ENCODE measurements at regions not wholly inside any gene's neighbourhood (a gene's known extent, or its start where the extent isn't known, plus 50 kb on each side); places are given as distances from the start of the nearest gene placed in this dataset.

DNA sequence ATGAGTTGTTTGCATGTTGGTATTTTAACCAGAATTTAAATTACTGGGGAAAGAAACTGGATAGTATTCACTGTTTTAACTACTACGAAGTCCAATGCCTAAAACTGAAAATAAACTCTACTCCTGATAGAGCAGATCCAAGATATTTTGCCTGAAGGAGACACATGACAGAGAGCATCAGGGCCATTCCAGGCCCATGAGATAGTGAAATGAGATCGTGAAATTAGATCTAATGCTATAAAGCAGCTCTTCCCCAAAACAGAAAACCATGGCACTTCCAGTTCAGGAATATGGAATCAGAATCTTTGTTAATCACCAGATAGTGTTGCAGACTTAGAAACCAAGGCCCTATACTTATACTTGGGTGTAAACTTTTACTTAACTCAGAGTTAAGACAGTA, 124.3 kb upstream of the CACNA2D1 start:
- no peak overlapping the region for H3K27ac Mint-ChIP-seq
- no peaks in the 10 kb centered on the region for H3K36me3 Mint-ChIP-seq (ENCODE audit: low read depth)
- no peak overlapping the region for H3K4me3 Mint-ChIP-seq
- H3K4me1 Mint-ChIP-seq (ENCODE audit: low read depth): no peaks in the 10 kb centered on the region
- no peaks in the 10 kb centered on the region for H3K9me3 Mint-ChIP-seq
- H3K27me3 Mint-ChIP-seq (ENCODE audit: low read depth): no peaks in the 10 kb centered on the region
- no peak for DNase-seq (ENCODE audit: low spot score)

DNA sequence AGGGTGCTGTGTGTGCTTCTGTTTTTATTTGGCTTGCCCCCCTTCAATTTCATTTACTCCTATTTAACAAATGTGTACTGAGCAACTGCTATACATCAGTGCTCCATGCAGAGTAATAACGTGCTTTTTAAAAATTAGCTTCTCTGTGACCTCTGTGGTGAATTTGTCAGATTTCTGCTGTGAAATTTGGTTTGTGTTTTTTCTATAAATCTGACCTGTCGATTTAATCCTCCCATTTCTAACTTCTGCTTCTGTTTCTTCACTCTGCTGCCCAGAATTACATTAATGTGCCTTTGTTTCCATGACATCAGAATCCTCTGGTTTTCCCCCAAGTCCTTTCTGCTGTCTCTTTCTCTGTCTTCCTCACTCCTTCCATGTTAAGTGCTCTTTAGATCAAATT, 123.8 kb upstream of the CACNA2D1 start:
- DNase-seq (ENCODE audit: low spot score): no peak
- no peak overlapping the region for H3K4me3 Mint-ChIP-seq
- H3K4me1 Mint-ChIP-seq (ENCODE audit: low read depth): no peaks in the 10 kb centered on the region
- no peaks in the 10 kb centered on the region for H3K27me3 Mint-ChIP-seq (ENCODE audit: low read depth)
- no peak overlapping the region for H3K27ac Mint-ChIP-seq
- no peaks in the 10 kb centered on the region for H3K9me3 Mint-ChIP-seq
- no peaks in the 10 kb centered on the region for H3K36me3 Mint-ChIP-seq (ENCODE audit: low read depth)

DNA sequence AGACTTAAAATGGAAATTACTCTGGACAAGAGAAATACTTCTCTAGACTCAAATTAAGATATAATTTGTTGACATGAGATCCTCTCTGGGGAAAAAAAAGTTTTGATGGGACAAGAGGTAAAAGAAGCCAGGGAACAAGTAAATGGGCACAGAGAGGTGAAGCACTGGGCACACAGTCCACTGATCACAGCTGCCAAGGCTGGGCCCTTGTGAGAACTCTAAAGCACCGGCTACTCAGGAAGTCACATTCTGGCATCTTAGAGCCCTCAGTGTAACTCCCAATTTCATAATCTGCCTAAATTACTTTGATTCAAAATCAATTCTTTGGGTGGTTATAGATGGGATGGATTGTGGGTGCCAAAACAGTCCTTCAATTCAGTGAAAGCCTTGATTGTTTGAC, 123.2 kb upstream of the CACNA2D1 start:
- Mint-ChIP-seq H3K27me3 (ENCODE audit: low read depth) (no peaks in the 10 kb centered on the region), H3K27ac (no peak overlapping the region), H3K9me3 (no peaks in the 10 kb centered on the region), H3K4me3 (no peak overlapping the region), H3K4me1 (ENCODE audit: low read depth) (no peaks in the 10 kb centered on the region), H3K36me3 (ENCODE audit: low read depth) (no peaks in the 10 kb centered on the region)
- DNase-seq (ENCODE audit: low spot score): no peak

DNA sequence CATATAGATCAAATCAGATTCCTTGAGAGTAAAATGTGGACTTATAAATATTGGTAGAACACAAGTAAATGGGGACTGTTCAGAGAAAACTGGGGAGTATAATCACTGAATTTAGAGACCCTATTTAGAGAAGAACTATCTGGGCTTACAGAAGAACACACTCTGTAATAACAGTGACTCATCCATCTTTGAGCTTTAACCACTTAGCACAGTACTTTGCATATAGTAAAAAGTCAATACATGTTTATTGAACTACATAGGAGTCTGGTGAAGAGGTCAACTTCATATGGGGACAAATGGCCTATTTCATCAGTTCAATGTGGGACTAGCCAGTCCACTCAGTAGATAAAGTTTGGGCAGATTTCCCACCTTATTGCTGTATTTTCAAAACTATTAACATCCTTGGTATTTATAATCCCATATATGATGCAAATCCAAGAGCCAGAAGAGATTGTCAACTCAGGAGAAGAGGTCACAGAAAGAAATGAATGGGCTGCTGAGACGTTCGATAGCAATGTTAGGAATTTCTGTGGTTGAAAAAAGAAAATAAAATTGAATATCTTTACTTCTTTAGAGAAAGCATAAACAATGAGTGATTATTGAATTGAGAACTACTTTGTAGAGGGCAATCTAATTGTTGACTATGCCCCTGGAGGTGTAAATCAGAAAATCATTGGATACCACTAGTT, 119.3 kb upstream of the CACNA2D1 start:
- H3K36me3 Mint-ChIP-seq (ENCODE audit: low read depth): no peaks in the 10 kb centered on the region
- H3K4me1 Mint-ChIP-seq (ENCODE audit: low read depth): no peaks in the 10 kb centered on the region
- no peak overlapping the region for H3K27ac Mint-ChIP-seq
- no peaks in the 10 kb centered on the region for H3K27me3 Mint-ChIP-seq (ENCODE audit: low read depth)
- DNase-seq (ENCODE audit: low spot score): no peak
- H3K9me3 Mint-ChIP-seq: no peaks in the 10 kb centered on the region
- no peak overlapping the region for H3K4me3 Mint-ChIP-seq

DNA sequence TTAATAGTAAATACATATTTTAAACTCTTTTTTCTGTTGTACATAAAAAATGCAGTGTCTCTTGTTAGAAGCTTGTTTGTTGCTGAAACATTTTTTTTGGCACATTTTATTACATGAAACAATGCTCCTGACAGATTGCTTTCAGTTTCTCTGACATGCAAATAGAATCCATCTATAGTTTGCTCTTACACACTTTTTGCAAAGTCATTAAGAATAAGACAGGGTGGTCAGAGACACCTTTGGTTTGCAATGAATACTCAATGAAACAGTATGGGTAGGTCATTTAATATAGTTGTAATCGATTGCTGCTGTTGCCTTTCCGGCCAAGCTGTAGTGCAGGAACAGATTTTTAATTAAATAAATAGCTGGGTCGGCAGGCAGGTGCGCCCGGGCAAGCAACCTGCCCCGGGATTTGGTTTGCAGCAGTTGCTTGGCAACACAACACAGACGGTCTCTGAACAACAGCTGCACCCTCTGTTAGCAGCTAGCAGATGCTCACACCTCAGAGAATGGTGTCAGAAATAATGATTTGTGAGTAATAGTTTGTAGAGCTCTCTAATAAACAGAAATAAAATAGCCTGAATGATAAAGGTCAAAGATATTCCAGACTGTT, 115.7 kb upstream of the CACNA2D1 start:
- no peaks in the 10 kb centered on the region for H3K27me3 Mint-ChIP-seq (ENCODE audit: low read depth)
- H3K36me3 Mint-ChIP-seq (ENCODE audit: low read depth): no peaks in the 10 kb centered on the region
- no peak overlapping the region for H3K4me3 Mint-ChIP-seq
- no peak for DNase-seq (ENCODE audit: low spot score)
- H3K9me3 Mint-ChIP-seq: no peaks in the 10 kb centered on the region
- H3K27ac Mint-ChIP-seq: no peak overlapping the region
- no peaks in the 10 kb centered on the region for H3K4me1 Mint-ChIP-seq (ENCODE audit: low read depth)

DNA sequence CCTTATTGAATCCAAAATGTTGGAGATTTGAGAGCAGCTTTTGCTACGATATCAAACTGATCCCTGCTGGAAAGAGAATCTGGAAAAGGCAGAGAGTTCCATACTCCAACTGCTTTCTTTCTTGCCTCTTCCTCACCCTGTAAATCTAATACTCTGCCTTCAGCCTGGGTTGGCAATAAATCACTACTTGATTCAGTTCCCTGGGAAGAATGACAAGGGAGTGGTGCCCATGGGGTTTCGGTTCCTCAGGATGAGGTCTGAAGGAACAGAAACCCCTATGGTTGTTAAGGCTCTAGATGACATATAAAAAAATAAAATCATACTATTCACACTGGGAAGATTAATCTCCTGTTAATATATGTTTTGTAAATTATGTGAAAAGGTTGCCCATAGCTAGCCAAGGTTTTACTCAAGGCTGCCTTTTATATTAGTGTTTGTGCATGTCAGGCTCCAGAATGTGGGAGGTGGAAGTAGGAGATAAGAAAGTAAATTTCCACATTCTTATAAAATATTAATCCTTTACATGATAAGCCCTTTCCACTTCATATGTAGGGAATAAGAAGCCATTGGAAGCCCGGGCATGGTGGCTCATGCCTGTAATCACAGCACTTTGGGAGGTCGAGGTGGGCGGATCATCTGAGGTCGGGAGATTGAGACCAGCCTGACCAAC, 106.2 kb upstream of the CACNA2D1 start:
- no peaks in the 10 kb centered on the region for H3K4me1 Mint-ChIP-seq (ENCODE audit: low read depth)
- H3K27ac Mint-ChIP-seq: no peak overlapping the region
- H3K4me3 Mint-ChIP-seq: no peak overlapping the region

DNA sequence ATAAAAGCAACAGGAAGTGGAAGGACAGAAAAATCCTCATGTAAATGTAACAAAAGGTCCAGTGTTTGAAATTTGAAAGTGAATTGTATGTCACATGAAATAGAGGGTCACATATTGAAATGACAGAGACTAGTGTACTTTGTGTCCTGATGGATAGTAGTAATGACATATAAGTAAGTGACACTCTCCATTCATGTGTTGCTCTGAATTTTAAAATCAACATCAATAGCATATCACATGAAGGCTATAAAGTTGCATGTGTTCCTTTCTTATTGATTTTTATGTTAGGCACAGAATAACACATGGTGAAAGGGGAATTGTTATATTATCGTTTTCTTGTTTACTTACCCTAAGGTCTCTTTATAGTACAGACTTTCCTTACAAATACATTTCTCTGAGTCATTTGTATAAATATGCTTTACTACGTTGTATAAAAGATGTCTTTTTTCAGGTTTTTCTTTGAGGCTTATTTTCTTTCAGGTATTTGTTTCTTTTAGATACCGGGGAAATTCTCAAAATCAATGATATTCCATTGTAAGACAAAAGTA, 104.6 kb upstream of the CACNA2D1 start:
- no peak overlapping the region for H3K4me3 Mint-ChIP-seq
- no peaks in the 10 kb centered on the region for H3K4me1 Mint-ChIP-seq (ENCODE audit: low read depth)
- no peaks in the 10 kb centered on the region for H3K36me3 Mint-ChIP-seq (ENCODE audit: low read depth)
- no peaks in the 10 kb centered on the region for H3K27me3 Mint-ChIP-seq (ENCODE audit: low read depth)
- no peak overlapping the region for H3K27ac Mint-ChIP-seq
- H3K9me3 Mint-ChIP-seq: no peaks in the 10 kb centered on the region
- DNase-seq (ENCODE audit: low spot score): no peak

More for the DNA sequence above, 106.2 kb upstream of the CACNA2D1 start:
- Mint-ChIP-seq H3K27me3 (ENCODE audit: low read depth) (no peaks in the 10 kb centered on the region), H3K9me3 (no peaks in the 10 kb centered on the region), H3K36me3 (ENCODE audit: low read depth) (no peaks in the 10 kb centered on the region)
- DNase-seq (ENCODE audit: low spot score): no peak

DNA sequence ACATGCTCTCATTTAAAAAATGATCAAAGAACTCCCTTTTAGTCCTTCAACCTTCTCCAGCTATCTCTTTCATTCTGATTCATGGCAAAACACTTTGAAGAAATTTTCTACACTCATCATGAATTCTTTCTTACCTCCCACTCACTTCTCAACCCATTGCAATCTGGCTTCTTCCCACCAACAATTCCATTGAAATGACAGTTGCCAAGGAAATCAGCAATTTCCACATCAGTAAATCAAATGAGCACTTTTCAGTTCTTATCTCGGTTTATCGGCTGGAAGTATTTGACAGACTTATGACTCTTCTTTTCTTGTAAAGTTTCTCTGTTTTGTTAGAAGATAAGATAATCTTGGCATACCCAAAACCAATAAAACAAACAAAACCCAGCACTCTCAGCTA, 99.1 kb upstream of the CACNA2D1 start:
- no peaks in the 10 kb centered on the region for H3K27me3 Mint-ChIP-seq (ENCODE audit: low read depth)
- H3K4me1 Mint-ChIP-seq (ENCODE audit: low read depth): no peaks in the 10 kb centered on the region
- no peak overlapping the region for H3K27ac Mint-ChIP-seq
- no peaks in the 10 kb centered on the region for H3K36me3 Mint-ChIP-seq (ENCODE audit: low read depth)
- no peak for DNase-seq (ENCODE audit: low spot score)
- no peak overlapping the region for H3K4me3 Mint-ChIP-seq
- H3K9me3 Mint-ChIP-seq: no peaks in the 10 kb centered on the region

DNA sequence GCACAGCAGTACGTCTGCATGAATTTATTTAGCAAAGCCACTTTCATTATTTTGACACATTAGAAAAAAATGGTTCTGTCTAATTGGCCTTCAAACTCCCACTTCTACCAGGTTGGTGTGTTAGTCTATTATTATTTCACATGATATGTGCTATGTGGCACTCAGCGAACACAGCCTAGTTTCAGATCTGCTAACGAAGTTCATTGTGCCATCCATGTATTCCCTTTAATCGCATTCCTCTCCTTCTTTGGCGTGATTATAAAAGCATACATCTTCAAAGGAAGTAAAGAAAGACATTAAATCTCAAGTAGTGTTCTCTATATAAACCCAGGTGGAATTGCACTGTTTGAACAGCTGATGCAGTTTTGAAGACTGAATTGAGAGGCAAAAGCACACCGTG, 96.4 kb upstream of the CACNA2D1 start:
- H3K4me3 Mint-ChIP-seq: no peak overlapping the region
- no peak overlapping the region for H3K27ac Mint-ChIP-seq
- H3K9me3 Mint-ChIP-seq: no peaks in the 10 kb centered on the region
- H3K27me3 Mint-ChIP-seq (ENCODE audit: low read depth): no peaks in the 10 kb centered on the region
- H3K4me1 Mint-ChIP-seq (ENCODE audit: low read depth): no peaks in the 10 kb centered on the region
- no peak for DNase-seq (ENCODE audit: low spot score)
- no peaks in the 10 kb centered on the region for H3K36me3 Mint-ChIP-seq (ENCODE audit: low read depth)

DNA sequence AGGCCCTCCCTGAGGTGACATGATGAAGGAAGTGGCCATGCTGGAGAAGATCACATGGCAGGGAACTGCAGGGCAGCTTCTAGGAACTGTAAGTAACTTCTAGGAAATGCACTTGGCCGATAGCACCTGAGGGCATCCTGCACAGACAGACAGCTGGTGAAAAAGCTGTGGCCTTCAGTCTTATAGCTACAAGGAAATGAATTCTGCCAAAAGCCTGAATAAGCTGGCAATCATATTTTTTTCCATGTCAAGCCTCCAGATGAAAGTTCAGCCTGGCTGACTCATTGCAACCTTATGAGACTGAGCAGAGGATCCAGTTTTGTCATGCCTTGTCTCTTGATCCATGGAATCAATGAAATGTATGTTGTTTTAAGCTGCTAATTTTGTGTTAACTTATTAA, 91.1 kb upstream of the CACNA2D1 start:
- H3K27ac Mint-ChIP-seq: no peak overlapping the region
- H3K36me3 Mint-ChIP-seq (ENCODE audit: low read depth): no peaks in the 10 kb centered on the region
- H3K4me1 Mint-ChIP-seq (ENCODE audit: low read depth): no peaks in the 10 kb centered on the region
- DNase-seq (ENCODE audit: low spot score): no peak
- no peaks in the 10 kb centered on the region for H3K9me3 Mint-ChIP-seq
- no peak overlapping the region for H3K4me3 Mint-ChIP-seq
- no peaks in the 10 kb centered on the region for H3K27me3 Mint-ChIP-seq (ENCODE audit: low read depth)

DNA sequence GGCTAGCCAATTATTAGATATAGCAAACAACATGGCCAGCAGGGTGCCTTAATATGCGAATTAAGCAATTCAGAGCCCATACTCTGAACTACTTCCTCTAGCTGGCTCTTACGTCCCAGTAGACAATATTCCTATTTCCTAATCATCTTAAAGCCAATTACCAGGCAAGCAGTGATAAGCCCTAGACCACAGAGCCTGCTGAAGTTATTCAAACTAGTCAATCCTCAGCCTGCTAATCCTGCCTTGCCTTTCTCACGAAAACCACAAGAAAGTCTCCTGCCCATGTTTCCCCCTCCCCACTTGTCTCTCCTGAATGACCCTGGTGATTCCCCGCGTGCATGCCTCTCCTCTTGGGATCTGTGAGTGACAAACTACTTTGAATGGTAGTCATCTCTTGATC, 86.8 kb upstream of the CACNA2D1 start:
- Mint-ChIP-seq H3K4me1 (ENCODE audit: low read depth) (no peaks in the 10 kb centered on the region), H3K4me3 (no peak overlapping the region), H3K27me3 (ENCODE audit: low read depth) (no peaks in the 10 kb centered on the region), H3K36me3 (ENCODE audit: low read depth) (no peaks in the 10 kb centered on the region), H3K27ac (no peak overlapping the region), H3K9me3 (no peaks in the 10 kb centered on the region)
- no peak for DNase-seq (ENCODE audit: low spot score)

DNA sequence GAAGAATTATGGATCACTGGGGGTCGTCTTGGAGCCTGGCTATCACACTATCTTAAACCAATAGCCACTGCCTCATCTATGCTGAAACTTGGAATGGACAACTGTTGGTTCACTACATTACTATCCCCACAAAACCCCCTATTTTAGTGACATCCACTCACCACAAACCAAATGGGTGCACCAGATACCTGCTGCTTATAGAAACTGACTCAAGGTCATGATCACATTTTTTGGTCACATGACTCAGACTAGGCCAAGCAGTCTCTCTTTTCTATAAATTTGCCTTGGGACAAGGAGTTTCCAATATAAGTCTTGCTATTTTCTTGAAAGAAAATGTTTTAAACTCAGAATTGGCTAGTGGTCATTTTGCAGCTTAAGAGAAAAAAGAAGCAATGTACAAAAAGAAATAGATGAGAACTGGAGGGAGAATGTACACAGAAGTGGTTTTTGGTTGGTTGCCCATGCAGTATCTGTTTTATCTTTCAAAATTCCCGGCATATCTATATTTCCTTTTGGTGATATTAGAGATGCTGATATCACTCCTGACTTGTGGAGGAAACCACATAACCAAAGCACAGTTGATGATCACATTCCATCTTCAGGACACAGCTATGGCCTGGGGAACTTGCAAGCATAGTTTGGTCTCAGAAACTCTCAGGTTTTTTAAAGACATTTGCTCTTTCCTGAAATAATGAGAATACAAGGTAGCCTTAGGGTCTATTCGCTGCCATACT, 85.2 kb upstream of the CACNA2D1 start:
- Mint-ChIP-seq H3K27ac (no peak overlapping the region), H3K27me3 (ENCODE audit: low read depth) (no peaks in the 10 kb centered on the region), H3K36me3 (ENCODE audit: low read depth) (no peaks in the 10 kb centered on the region), H3K4me1 (ENCODE audit: low read depth) (no peaks in the 10 kb centered on the region), H3K9me3 (no peaks in the 10 kb centered on the region), H3K4me3 (no peak overlapping the region)
- DNase-seq (ENCODE audit: low spot score): no peak

DNA sequence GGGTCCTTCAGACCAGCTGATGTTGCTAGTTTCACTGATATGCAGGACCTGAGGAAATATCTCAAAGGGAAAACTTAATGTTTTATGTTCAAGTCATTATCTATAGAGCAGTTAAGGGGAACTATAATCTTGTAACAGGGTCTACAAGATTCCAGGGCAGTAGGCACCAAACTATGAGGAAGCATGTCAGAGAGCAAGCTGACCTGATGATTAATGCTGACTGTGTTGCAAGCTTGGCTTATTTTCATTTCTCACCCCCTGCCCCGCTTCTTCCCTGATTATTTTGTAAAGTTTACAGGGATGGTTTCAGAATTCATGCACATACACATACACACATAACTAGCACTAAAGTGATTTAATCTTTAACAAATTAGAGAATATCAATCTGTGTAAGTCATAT, 84.3 kb upstream of the CACNA2D1 start:
- no peaks in the 10 kb centered on the region for H3K36me3 Mint-ChIP-seq (ENCODE audit: low read depth)
- DNase-seq (ENCODE audit: low spot score): no peak
- no peak overlapping the region for H3K4me3 Mint-ChIP-seq
- no peaks in the 10 kb centered on the region for H3K4me1 Mint-ChIP-seq (ENCODE audit: low read depth)
- H3K9me3 Mint-ChIP-seq: no peaks in the 10 kb centered on the region
- H3K27me3 Mint-ChIP-seq (ENCODE audit: low read depth): no peaks in the 10 kb centered on the region
- no peak overlapping the region for H3K27ac Mint-ChIP-seq

DNA sequence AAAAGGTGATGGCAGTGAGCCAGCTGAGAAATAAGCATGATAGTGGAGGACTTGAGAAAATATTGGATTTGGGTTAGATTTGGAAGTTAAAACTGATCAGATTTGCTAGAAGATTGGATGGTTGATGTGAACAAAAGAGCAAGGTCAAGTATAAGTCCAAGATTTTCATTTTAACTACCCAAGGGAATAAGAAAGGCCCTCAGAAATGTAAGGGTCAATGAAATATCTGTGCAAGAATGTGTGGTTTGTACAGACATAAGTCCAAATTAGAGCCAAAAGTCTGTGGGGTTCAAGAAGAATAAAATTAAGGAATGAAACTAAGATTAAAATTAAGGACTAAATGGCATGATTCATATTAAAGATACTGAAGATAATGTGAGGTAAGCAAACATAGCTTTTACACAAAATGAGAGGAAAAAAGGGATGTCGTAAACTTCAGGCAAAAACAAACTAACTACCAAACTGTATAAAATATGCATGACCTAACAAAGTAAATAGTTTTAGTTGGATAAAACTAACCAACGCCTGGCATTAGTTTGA, 78.4 kb upstream of the CACNA2D1 start:
- no peak for DNase-seq (ENCODE audit: low spot score)
- H3K36me3 Mint-ChIP-seq (ENCODE audit: low read depth): no peaks in the 10 kb centered on the region
- H3K27ac Mint-ChIP-seq: no peak overlapping the region
- no peaks in the 10 kb centered on the region for H3K9me3 Mint-ChIP-seq
- no peak overlapping the region for H3K4me3 Mint-ChIP-seq
- no peaks in the 10 kb centered on the region for H3K4me1 Mint-ChIP-seq (ENCODE audit: low read depth)
- H3K27me3 Mint-ChIP-seq (ENCODE audit: low read depth): no peaks in the 10 kb centered on the region

Data from T-helper 2 cell treated with Interferon-gamma antibody and Interleukin-4, amounts not matched to agents 5 μg/mL and 100 μg/mL, for 36 hours (primary cell).